ENCODE measurements at regions not wholly inside any gene's neighbourhood (a gene's known extent, or its start where the extent isn't known, plus 50 kb on each side); places are given as distances from the start of the nearest gene placed in this dataset.

DNA sequence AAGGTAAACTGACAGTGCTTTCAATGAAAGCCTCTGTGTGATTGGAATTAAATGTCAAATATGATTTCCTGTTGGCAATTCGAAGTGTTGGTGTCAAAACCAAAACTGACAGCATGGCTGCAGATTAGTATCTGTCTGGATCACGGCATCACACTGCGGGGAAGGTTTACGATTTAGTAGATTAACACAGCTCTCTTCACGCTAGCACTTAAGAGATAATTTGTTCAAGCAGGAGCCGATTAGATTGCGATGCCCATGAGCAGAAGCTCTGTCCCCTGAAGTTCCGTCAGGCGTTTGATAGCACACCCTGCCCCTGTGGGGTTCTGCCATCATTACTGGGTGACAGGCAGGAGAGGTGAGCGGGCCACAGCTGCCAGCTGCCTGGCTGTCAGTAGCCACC, 279.5 kb upstream of the AUTS2 start:
- TF ChIP-seq POLR2A (IDR thresholded peaks at IDR 0.05): no peak
- TF ChIP-seq, protein P1, sequence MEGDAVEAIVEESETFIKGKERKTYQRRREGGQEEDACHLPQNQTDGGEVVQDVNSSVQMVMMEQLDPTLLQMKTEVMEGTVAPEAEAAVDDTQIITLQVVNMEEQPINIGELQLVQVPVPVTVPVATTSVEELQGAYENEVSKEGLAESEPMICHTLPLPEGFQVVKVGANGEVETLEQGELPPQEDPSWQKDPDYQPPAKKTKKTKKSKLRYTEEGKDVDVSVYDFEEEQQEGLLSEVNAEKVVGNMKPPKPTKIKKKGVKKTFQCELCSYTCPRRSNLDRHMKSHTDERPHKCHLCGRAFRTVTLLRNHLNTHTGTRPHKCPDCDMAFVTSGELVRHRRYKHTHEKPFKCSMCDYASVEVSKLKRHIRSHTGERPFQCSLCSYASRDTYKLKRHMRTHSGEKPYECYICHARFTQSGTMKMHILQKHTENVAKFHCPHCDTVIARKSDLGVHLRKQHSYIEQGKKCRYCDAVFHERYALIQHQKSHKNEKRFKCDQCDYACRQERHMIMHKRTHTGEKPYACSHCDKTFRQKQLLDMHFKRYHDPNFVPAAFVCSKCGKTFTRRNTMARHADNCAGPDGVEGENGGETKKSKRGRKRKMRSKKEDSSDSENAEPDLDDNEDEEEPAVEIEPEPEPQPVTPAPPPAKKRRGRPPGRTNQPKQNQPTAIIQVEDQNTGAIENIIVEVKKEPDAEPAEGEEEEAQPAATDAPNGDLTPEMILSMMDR (IDR thresholded peaks at IDR 0.05): no peak
